T47D (cell line): ENCODE measurements at regions not wholly inside any gene's neighbourhood (a gene's known extent, or its start where the extent isn't known, plus 50 kb on each side); places are given as distances from the start of the nearest gene placed in this dataset.

Experiments
- DNase-seq, 2 experiments: peaks; one replicate each; pipeline versions ENCODE4 v3.0.0 to v3.0.0-alpha.2; 2011 to 2012; ENCODE audit warnings: low read depth in 1 of 2, low spot score in 1 of 2
- JUND ChIP-seq: IDR thresholded peaks from 2 replicates; pipeline ENCODE4 v1.6.1; 2012; ENCODE audit warnings: low read depth
- in situ Hi-C: cut with HindIII; loops from 2 replicates; pipeline ENCODE4 v1.10.0; 2016; ENCODE audit warnings: low sequenced_read_pairs, low pct_unique_long_range_greater_than_20kb

DNA sequence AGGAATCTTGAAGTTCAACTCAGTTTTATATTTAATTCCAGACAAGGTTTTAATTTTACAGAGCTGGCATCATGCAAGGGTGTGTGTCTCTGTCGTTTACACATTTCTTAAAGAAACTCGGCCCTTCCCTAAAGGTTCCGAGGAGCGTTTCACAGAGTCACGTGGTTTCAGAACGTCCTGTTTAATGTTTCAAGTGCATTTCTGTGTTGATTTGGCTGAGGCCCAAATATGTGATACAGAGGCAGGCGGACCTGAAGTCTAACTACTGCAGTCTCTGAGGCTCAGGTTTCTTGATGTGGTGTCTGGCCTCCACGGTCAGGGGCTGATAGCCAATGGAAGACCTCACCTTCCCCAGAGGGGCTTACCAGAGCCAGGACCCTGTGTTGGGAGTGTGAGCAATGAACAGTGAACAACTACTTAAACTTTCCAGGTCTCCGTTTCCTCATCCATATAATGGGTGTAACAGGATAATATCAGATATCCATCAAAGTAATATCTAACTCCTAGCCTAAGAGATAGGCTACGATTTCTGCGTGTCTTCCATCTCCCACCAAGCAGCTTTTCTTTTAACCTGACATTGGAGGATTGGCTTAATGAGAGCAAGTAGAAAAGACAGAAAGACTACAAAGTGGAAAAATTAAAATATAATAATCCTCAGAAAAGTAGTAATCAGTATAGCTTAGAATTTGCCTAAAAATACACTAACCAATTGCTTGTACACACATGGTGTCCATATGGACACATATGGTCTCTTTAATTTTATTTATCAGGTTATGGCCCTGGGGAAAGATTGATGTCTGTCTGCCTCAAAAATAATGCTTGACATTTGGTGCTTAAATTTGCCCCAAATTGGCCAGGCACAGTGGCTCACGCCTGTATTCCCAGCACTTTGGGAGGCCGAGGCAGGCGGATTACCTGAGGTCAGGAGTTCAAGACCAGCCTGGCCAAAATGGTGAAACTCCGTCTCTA lies 50.0 kb upstream of the TRIM2 start:
- in situ Hi-C loops = no loop called here
- no peak for DNase-seq
- no peak for TF ChIP-seq JUND
